Renal cortical epithelial cell (primary cell): ENCODE measurements at regions not wholly inside any gene's neighbourhood (a gene's known extent, or its start where the extent isn't known, plus 50 kb on each side); places are given as distances from the start of the nearest gene placed in this dataset.

ENCODE experiments used
- DNase-seq: peaks from one replicate; pipeline ENCODE4 v3.0.0-alpha.2; 2011; ENCODE audit warnings: low read depth

GRCh38 chr13:57443494-57443893 is 188.1 kb upstream of the PCDH17 start:
- no peak for DNase-seq

DNA sequence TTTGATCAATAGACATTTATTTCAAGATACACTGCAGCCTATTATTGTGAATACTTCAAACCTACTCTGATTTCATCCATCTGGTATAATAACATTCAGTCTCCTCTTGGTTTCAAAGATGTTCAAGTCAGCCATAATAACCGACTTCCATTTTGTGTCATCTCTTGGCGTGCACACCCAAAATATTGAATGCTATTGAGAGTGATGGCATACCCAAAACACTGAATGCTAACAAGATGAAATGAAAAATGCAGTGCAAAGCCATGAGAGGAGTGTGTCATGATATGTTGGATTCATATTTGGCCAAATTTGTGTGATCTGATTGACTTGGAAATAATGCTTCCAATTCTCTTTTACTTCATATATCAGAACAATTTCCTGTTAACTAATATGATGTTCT is 181.2 kb upstream of the PCDH17 start:
- no peak for DNase-seq

- no peak for DNase-seq
Observed at GRCh38 chr13:57452228-57452627, 179.3 kb upstream of the PCDH17 start.

- DNase-seq, result no peak
Observed at GRCh38 chr13:57470491-57470890, 161.1 kb upstream of the PCDH17 start.

DNA sequence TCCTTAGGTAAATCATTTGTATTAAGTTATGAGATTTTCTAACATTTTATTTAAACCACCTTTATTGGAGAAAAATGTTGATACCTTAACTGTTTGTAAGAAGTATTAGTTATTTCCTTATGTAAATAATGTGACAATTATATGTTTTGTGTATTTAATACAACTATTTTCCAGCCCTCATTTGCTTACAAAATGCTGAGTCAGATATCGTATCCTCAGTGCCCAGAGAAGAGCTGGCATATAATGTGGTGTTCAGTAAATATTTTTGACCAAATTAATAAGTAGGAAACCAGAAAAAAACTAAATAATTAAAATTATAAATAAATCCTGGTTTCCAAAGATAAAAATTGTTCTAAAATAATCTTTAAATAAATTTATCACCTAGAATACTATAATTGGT is 140.2 kb upstream of the PCDH17 start:
- DNase-seq, result no peak

DNA sequence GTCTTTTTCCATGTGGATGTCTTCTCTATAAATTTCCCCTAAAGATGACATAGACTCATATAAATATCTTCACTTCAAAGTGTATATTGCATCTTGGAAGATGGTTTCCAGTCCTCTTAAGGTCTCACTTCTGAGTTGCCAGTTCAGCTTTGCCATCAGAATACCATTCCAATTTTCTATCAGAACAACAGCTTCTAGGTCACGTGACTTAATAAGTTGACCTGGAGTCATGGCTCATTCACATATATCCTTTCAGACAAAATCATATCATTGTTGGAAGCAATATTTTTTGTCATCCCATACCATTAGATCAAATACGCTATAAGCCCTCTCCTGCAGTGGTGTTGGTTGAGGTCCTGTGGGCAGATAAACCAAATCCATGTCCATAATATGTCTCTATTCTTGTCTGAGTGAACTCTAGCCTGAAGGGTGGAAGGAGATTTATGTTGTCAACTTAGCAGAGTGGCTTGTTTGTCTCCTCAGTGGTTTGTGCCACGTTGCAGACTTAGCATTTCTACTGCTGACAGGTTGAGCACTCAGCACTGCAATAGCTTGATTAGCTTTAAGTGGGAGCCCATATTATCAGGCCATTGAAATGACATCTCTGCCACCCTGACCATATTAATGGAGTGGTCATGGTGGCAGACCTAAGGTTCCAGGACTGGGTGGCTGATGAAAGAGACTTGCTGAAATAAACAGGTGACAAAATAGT is 123.6 kb upstream of the PCDH17 start:
- DNase-seq, result no peak

DNA sequence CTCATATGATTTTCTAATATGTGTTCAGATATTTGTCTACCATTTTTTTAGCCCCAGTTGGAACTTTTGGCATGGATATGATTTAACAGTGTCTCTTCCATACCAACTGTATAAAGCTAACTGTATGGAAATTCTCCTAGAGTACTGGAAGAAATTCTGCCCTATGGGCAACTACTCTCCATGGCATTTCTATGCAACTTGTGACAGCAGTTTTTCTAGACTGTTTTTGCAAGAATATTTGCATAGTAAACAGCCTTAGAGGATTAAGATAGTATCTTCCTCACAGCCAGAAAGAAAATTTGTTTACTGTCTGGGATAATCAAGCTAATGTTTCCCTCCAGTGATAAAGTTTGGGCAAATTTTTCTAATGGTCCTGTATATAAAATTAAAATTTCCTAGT is 119.9 kb upstream of the PCDH17 start:
- DNase-seq, result no peak

DNA sequence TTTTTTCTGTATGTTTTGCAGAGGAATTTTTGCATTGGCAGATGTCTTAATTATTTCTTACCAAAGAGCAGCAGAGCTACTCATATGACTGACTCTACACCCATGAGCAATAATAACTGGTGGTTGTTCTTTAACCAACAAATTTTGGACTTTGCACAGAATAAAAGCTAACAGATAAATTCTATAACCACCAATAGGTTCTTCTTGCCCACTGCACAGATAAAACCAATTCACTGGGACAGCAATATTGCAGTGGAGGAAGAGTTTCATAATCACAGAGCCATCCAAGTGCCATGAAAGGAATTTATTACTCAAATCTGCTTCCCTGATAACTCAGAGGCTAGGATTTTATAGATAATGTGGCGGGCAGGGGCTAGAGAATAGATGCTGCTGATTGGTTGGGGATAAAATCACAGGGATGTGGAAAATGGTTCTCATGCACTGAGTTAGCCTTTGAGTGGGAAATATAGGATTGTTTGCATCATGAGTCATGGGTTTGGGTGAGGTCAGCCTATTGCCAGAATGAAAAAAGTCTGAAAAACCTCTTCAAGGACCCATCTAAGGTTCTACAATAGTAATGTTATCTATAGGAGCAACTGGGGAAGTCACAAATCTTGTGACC is 104.3 kb upstream of the PCDH17 start:
- no peak for DNase-seq

- DNase-seq, result no peak
Observed at GRCh38 chr13:57531256-57531655, 100.3 kb upstream of the PCDH17 start.

GRCh38 chr13:57546942-57547341 is 84.6 kb upstream of the PCDH17 start:
- no peak for DNase-seq

GRCh38 chr13:57552437-57552836 is 79.1 kb upstream of the PCDH17 start:
- no peak for DNase-seq

GRCh38 chr13:57553932-57554331 is 77.6 kb upstream of the PCDH17 start:
- DNase-seq, result no peak

- peak; percentile 2 for DNase-seq
Observed at GRCh38 chr13:57558051-57558467, 73.5 kb upstream of the PCDH17 start.

GRCh38 chr13:57568865-57569264 is 62.7 kb upstream of the PCDH17 start:
- no peak for DNase-seq

DNA sequence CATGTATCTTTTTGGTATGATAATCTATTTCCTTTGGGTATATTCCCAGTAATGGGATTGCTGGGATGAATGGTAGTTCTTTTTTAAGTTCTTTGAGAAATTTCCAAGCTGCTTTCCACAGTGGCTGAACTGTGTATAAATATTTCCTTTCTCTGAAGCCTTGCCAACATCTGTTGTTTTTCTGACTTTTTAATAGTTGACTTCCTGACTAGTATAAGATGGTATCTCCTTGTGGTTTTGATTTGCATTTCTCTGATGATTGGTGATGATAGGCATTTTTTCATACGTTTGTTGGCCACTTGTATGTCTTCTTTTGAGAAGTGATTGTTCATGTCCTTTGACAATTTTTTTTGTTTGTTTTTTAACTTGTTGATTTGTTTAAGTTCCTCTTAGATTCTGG is 61.6 kb upstream of the PCDH17 start:
- no peak for DNase-seq
